Adipose tissue (tissue), 3 donors: ENCODE measurements at regions not wholly inside any gene's neighbourhood (a gene's known extent, or its start where the extent isn't known, plus 50 kb on each side); places are given as distances from the start of the nearest gene placed in this dataset.
"Not testable (repeated sequence)": the region's sequence is repeated elsewhere in the genome, so short reads cannot be mapped to it uniquely, and the experiment has no call there.

Experiments
- H3K27ac ChIP-seq: one replicate; pipeline ENCODE4 v1.5.1; 2013; ENCODE audit warnings: low read depth, low read length
- WGBS, 3 donors: extraction: QIAGEN DNeasy Blood & Tissue Kit; methylation state at CpG; one replicate each; pipeline ENCODE4 v1.1.7; 2013; 5-methylcytosine and 5-hydroxymethylcytosine counted together
- donor health status: healthy with polysubstance abuse.
- donor health status: Bipolar disorder and iron deficiency.
- donor health status: healthy.

GRCh38 chr13:50235604-50236342, 220.5 kb downstream of the KCNRG start:
- WGBS, 3 donors, result 62 to 91% (median 84%) methylated on average over 6 of the region's 6 CpGs
- H3K27ac ChIP-seq, result no peak overlapping the region

- H3K27ac ChIP-seq, result no peak overlapping the region
- 60 to 77% (median 62%) methylated on average over 9 of the region's 9 CpGs for WGBS, 3 donors
Observed at GRCh38 chr13:50236898-50237318, 221.7 kb downstream of the KCNRG start.

DNA sequence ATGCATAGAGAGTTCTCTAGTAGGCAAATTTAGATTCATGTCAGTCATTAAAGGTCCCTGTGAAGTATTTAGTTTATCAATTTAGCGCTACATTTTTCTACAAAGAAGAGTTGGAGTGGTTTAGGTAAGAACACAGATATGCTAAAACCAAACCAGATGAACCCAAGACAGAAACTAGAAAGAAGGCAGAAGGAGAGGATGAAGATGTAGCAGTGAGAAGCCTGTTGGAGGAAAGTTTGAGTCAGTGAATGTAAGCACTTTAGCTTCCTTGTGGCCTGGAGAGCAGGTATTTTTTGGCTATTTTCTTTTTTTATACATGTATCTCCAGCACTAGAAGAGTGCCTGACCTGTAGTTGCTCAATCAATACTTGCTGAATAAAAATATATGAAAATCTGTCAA, 223.7 kb downstream of the KCNRG start:
- no peak overlapping the region for H3K27ac ChIP-seq
- WGBS, 3 donors, result 96 to 97% (median 97%) methylated on average over 1 of the region's 1 CpG

GRCh38 chr13:50241479-50241878, 226.2 kb downstream of the KCNRG start:
- 84 to 96% (median 89%) methylated on average over 4 of the region's 4 CpGs for WGBS, 3 donors

DNA sequence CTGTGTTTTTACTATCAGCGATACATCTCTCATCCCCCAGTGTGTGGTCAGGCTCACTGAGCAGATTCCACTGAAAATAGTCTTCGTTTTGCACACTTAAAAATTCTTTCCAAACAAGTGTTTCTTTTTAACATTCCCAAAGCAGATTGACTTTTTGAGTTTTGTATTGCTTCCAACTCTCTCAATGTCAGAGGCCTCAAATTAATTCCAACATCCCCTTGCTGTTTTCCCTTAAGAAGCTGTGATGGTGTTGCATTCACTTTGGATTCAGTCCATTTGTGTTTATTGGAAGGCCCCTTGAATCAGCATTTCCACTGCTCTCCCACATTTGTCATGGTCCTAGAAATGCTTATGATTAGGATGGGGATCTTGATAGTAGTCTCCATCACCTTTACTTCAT, 228.7 kb downstream of the KCNRG start:
- WGBS, 3 donors, result 78 to 87% (median 83%) methylated on average over 2 of the region's 2 CpGs

More at GRCh38 chr13:50241479-50241878, 226.2 kb downstream of the KCNRG start:
- no peak overlapping the region for H3K27ac ChIP-seq

GRCh38 chr13:50244355-50244712, 229.1 kb downstream of the KCNRG start:
- no peak overlapping the region for H3K27ac ChIP-seq
- 78 to 81% (median 80%) methylated on average over 6 of the region's 6 CpGs for WGBS, 3 donors

More for the DNA sequence above, 228.7 kb downstream of the KCNRG start:
- no peak overlapping the region for H3K27ac ChIP-seq

GRCh38 chr13:50244713-50245574, 229.7 kb downstream of the KCNRG start:
- no peak overlapping the region for H3K27ac ChIP-seq
- 78 to 85% (median 81%) methylated on average over 7 of the region's 7 CpGs for WGBS, 3 donors

DNA sequence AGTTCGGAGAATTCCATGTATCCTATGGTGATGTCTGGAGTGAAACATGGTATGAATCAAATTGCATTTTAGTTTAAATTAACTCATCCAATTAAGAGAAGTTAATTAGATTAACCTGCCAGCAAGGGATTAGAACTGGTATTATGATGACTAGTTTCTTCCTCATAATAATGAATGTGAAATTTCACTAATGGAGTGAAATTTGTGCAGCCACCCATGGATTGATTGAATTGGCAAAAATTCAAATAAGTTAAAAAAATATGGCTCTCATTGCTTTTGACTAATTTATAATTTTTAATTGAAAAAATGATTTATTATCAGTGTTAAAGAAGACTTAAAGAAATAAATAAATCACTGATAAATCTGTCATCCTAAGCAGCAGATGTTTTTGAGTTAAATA, 232.0 kb downstream of the KCNRG start:
- H3K27ac ChIP-seq, result no peak overlapping the region
- 95 to 97% (median 95%) methylated on average over 1 of the region's 1 CpG for WGBS, 3 donors

- H3K27ac ChIP-seq, result no peak overlapping the region
- 83 to 92% (median 91%) methylated on average over 3 of the region's 3 CpGs for WGBS, 3 donors
Observed at GRCh38 chr13:50248516-50249143, 233.4 kb downstream of the KCNRG start.

GRCh38 chr13:50249144-50249521, 233.9 kb downstream of the KCNRG start:
- H3K27ac ChIP-seq, result no peak overlapping the region
- 93 to 100% (median 95%) methylated on average over 1 of the region's 1 CpG for WGBS, 3 donors

GRCh38 chr13:50250401-50250800, 235.2 kb downstream of the KCNRG start:
- WGBS, 3 donors, result 66 to 83% (median 75%) methylated on average over 7 of the region's 7 CpGs
- H3K27ac ChIP-seq, result no peak overlapping the region

DNA sequence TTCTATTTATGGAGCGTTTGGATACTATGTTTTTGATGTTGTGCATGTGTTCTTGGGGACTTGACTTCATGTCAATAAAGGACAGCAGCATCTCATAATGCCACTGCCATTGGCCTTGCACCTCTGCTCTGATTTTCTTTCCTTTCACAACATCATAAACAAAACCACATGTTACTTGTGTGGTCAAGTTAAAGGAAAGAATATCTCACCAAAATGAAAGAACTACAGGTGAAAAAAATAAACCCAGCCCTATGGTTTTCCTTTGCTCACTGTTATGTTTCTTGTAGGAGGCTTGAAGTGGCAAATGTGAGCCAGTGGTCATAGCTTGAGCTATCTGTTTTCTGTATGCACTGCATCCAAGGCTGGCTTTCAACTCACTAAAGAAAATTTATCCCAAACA, 240.4 kb downstream of the KCNRG start:
- 64 to 87% (median 70%) methylated on average over 1 of the region's 1 CpG for WGBS, 3 donors
- H3K27ac ChIP-seq, result no peak overlapping the region

GRCh38 chr13:50256536-50257321, 241.5 kb downstream of the KCNRG start:
- H3K27ac ChIP-seq, result not testable (repeated sequence)
- 79 to 87% (median 80%) methylated on average over 6 of the region's 6 CpGs for WGBS, 3 donors

- 82 to 89% (median 88%) methylated on average over 3 of the region's 3 CpGs for WGBS, 3 donors
- H3K27ac ChIP-seq, result no peak overlapping the region
Observed at GRCh38 chr13:50257646-50258045, 242.4 kb downstream of the KCNRG start.

DNA sequence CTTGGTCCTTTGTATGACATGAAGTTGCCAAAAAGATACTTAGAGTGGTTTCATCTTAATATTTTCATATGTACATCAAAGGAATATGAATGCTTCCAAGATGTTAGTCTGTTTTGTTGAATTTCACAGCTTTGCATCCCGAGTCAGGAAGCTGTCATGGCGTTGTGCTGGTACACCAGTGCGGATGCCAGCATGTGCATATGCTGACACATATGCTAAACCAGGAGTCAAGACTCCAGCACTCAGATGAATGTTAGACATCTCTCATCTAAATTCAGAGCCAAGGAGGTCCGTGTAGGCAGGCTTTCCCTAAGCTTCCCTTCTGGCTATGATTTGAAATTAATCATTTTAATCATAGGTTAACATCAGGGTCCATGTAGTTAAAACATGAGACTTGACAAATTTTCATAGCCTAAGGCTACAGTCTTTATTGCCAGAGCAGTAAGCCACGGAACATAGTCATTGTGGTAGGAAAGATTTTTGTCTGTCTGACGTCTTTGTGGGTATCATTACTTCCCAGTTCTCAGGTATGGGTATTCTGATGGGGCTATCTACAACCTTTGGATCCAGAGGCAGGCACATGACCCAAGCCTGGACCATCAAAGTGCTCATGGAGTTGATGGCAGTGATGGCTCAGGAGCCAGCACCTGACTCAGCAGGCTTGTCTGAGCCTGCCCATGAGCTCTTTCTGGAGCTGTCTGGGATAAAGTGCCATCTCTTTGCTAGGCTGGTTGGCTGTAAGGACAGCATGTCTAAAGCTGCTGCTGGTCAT, 246.1 kb downstream of the KCNRG start:
- no peak overlapping the region for H3K27ac ChIP-seq
- WGBS, 3 donors, result 79 to 84% (median 83%) methylated on average over 6 of the region's 6 CpGs

- WGBS, 3 donors, result 73 to 81% (median 75%) methylated on average over 5 of the region's 5 CpGs
- no peak overlapping the region for H3K27ac ChIP-seq
Observed at GRCh38 chr13:50267066-50267465, 251.8 kb downstream of the KCNRG start.

GRCh38 chr13:50267917-50268316, 252.7 kb downstream of the KCNRG start:
- WGBS, 3 donors, result 42 to 88% (median 81%) methylated on average over 1 of the region's 1 CpG
- no peak overlapping the region for H3K27ac ChIP-seq

- no peak overlapping the region for H3K27ac ChIP-seq
- 46 to 69% (median 59%) methylated on average over 2 of the region's 2 CpGs for WGBS, 3 donors
Observed at GRCh38 chr13:50268500-50268899, 253.3 kb downstream of the KCNRG start.
